ENCODE measurements at regions not wholly inside any gene's neighbourhood (a gene's known extent, or its start where the extent isn't known, plus 50 kb on each side); places are given as distances from the start of the nearest gene placed in this dataset.

GRCh38 chr2:43149482-43150107 lies 76.8 kb downstream of the ZFP36L2 start (continued):
- TF ChIP-seq SKIL (IDR thresholded peaks at IDR 0.05; ENCODE audit: low read depth, poor library complexity, severe bottlenecking), result no peak
- no peak for TF ChIP-seq PAX5 (IDR thresholded peaks at IDR 0.05; ENCODE audit: borderline replicate concordance, low read depth, low read length)
- TF ChIP-seq, protein P1, sequence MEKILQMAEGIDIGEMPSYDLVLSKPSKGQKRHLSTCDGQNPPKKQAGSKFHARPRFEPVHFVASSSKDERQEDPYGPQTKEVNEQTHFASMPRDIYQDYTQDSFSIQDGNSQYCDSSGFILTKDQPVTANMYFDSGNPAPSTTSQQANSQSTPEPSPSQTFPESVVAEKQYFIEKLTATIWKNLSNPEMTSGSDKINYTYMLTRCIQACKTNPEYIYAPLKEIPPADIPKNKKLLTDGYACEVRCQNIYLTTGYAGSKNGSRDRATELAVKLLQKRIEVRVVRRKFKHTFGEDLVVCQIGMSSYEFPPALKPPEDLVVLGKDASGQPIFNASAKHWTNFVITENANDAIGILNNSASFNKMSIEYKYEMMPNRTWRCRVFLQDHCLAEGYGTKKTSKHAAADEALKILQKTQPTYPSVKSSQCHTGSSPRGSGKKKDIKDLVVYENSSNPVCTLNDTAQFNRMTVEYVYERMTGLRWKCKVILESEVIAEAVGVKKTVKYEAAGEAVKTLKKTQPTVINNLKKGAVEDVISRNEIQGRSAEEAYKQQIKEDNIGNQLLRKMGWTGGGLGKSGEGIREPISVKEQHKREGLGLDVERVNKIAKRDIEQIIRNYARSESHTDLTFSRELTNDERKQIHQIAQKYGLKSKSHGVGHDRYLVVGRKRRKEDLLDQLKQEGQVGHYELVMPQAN (conservative IDR thresholded peaks at IDR 0.05), result no peak; the same call in 1 of the 2 replicates
- no peak for TF ChIP-seq SREBF1 (IDR thresholded peaks at IDR 0.05; ENCODE audit: low read length)
- peak; percentile 54 for TF ChIP-seq E4F1 (IDR thresholded peaks at IDR 0.05; ENCODE audit: borderline replicate concordance, partially characterized antibody)
- TF ChIP-seq, protein P2, sequence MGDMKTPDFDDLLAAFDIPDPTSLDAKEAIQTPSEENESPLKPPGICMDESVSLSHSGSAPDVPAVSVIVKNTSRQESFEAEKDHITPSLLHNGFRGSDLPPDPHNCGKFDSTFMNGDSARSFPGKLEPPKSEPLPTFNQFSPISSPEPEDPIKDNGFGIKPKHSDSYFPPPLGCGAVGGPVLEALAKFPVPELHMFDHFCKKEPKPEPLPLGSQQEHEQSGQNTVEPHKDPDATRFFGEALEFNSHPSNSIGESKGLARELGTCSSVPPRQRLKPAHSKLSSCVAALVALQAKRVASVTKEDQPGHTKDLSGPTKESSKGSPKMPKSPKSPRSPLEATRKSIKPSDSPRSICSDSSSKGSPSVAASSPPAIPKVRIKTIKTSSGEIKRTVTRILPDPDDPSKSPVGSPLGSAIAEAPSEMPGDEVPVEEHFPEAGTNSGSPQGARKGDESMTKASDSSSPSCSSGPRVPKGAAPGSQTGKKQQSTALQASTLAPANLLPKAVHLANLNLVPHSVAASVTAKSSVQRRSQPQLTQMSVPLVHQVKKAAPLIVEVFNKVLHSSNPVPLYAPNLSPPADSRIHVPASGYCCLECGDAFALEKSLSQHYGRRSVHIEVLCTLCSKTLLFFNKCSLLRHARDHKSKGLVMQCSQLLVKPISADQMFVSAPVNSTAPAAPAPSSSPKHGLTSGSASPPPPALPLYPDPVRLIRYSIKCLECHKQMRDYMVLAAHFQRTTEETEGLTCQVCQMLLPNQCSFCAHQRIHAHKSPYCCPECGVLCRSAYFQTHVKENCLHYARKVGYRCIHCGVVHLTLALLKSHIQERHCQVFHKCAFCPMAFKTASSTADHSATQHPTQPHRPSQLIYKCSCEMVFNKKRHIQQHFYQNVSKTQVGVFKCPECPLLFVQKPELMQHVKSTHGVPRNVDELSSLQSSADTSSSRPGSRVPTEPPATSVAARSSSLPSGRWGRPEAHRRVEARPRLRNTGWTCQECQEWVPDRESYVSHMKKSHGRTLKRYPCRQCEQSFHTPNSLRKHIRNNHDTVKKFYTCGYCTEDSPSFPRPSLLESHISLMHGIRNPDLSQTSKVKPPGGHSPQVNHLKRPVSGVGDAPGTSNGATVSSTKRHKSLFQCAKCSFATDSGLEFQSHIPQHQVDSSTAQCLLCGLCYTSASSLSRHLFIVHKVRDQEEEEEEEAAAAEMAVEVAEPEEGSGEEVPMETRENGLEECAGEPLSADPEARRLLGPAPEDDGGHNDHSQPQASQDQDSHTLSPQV (IDR thresholded peaks at IDR 0.05), result no peak
- no peak for TF ChIP-seq SRF (IDR thresholded peaks at IDR 0.05; ENCODE audit: low read depth in 2 of 2, low read length in 2 of 2)
- TF ChIP-seq GATAD2B (conservative IDR thresholded peaks at IDR 0.05; ENCODE audit: low read depth), result no peak; the same call in 1 of the 2 replicates
- TF ChIP-seq, protein P3, sequence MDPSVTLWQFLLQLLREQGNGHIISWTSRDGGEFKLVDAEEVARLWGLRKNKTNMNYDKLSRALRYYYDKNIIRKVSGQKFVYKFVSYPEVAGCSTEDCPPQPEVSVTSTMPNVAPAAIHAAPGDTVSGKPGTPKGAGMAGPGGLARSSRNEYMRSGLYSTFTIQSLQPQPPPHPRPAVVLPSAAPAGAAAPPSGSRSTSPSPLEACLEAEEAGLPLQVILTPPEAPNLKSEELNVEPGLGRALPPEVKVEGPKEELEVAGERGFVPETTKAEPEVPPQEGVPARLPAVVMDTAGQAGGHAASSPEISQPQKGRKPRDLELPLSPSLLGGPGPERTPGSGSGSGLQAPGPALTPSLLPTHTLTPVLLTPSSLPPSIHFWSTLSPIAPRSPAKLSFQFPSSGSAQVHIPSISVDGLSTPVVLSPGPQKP (IDR thresholded peaks at IDR 0.05; ENCODE audit: low read depth, low read length), result no peak
- no peak for TF ChIP-seq NFIC (IDR thresholded peaks at IDR 0.05; ENCODE audit: low read depth, low read length)
- TF ChIP-seq EGR1 (IDR thresholded peaks at IDR 0.05; ENCODE audit: borderline replicate concordance in 1 of 2, low read depth in 2 of 2, low read length in 2 of 2), result no peak
- no peak for TF ChIP-seq SMC3 (IDR thresholded peaks at IDR 0.05; ENCODE audit: borderline replicate concordance, low read length)
